Activated CD4-positive, alpha-beta memory T cell treated with anti-CD3 and anti-CD28 coated beads, Interleukin-2, amount 10 ng/mL, durations not matched to agents 7 days and 5 days (primary cell): ENCODE measurements at regions not wholly inside any gene's neighbourhood (a gene's known extent, or its start where the extent isn't known, plus 50 kb on each side); places are given as distances from the start of the nearest gene placed in this dataset.
"Not testable (repeated sequence)": the region's sequence is repeated elsewhere in the genome, so short reads cannot be mapped to it uniquely, and the experiment has no call there.

Source experiments
- CTCF ChIA-PET: fragments of 350-600 bp; sonication (Branson Sonifier 250); formaldehyde crosslinking; loops from one replicate; lab custom pipeline; 2021; ENCODE audit warnings: antibody characterized with exemption, inconsistent platforms; lab: Charles Lee
- POLR2A ChIA-PET: fragments of 350-600 bp; sonication (Branson Sonifier 250); formaldehyde crosslinking; loops from one replicate; lab custom pipeline; 2021; ENCODE audit warnings: antibody characterized with exemption; lab: Charles Lee
- DNase-seq: peaks from one replicate; pipeline ENCODE4 v3.0.0-alpha.2; 2020
- H3K27ac Mint-ChIP-seq: one replicate; pipeline ENCODE4 v1.8.0; 2021; ENCODE audit warnings: mild to moderate bottlenecking, mixed read lengths
- H3K27me3 Mint-ChIP-seq: one replicate; pipeline ENCODE4 v1.8.0; 2021; ENCODE audit warnings: mixed read lengths
- H3K36me3 Mint-ChIP-seq: one replicate; pipeline ENCODE4 v1.8.0; 2021; ENCODE audit warnings: low read depth, mixed read lengths
- H3K4me1 Mint-ChIP-seq: one replicate; pipeline ENCODE4 v1.8.0; 2021; ENCODE audit warnings: mixed read lengths
- H3K4me3 Mint-ChIP-seq: one replicate; pipeline ENCODE4 v1.8.0; 2021; ENCODE audit warnings: mild to moderate bottlenecking, mixed read lengths
- H3K9me3 Mint-ChIP-seq: one replicate; pipeline ENCODE4 v1.8.0; 2021; ENCODE audit warnings: mixed read lengths

DNA sequence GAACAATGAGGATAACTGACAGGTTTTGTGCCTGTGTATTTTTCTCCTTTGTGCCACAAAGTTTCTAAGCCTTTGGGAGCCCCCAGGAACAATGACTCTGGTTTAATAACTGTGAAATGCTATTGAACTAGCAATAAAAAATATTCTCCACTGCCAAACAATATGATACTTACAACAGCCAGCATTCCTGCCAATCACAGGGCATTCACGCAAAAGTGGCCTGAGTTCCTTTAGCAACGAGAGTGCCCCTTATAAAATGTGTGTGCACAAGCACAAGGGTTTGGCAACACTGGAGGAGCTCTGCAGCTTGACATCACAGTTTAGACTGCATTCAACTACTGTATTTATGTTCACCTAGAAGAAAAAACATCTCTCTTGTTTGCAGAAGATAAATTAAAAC lies 412.9 kb upstream of the NFE2L3 start:
- DNase-seq: no peak
- Mint-ChIP-seq H3K27ac (no peak overlapping the region), H3K4me3 (no peak overlapping the region), H3K4me1 (no peaks in the 10 kb centered on the region), H3K9me3 (no peaks in the 10 kb centered on the region), H3K27me3 (peaks cover 3% of the 10 kb centered on the region), H3K36me3 (no peaks in the 10 kb centered on the region)
- CTCF ChIA-PET: no interaction called here
- POLR2A ChIA-PET: no interaction called here

DNA sequence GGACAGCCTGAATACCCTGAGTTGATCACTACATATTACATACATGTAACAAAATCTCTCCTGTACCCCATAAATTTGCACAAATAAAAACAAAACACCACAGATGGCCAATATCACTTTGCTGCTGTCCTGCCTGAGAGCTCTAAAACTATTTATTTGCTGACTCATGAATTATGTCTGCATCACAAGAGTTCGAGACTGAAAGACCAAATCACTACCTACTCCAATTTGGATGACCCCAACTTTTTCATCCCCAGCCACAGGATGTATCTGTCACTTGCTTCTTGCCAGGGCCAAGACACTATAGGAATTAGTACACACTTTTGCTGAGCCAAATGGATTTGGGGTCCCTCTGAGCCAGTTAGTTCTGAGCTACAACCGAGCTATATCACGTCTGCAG lies 409.7 kb upstream of the NFE2L3 start:
- Mint-ChIP-seq H3K27ac (no peak overlapping the region), H3K36me3 (no peaks in the 10 kb centered on the region), H3K4me1 (no peaks in the 10 kb centered on the region), H3K27me3 (peaks cover 3% of the 10 kb centered on the region), H3K9me3 (no peaks in the 10 kb centered on the region), H3K4me3 (no peak overlapping the region)
- DNase-seq: no peak
- ChIA-PET CTCF (no interaction called here), POLR2A (no interaction called here)

DNA sequence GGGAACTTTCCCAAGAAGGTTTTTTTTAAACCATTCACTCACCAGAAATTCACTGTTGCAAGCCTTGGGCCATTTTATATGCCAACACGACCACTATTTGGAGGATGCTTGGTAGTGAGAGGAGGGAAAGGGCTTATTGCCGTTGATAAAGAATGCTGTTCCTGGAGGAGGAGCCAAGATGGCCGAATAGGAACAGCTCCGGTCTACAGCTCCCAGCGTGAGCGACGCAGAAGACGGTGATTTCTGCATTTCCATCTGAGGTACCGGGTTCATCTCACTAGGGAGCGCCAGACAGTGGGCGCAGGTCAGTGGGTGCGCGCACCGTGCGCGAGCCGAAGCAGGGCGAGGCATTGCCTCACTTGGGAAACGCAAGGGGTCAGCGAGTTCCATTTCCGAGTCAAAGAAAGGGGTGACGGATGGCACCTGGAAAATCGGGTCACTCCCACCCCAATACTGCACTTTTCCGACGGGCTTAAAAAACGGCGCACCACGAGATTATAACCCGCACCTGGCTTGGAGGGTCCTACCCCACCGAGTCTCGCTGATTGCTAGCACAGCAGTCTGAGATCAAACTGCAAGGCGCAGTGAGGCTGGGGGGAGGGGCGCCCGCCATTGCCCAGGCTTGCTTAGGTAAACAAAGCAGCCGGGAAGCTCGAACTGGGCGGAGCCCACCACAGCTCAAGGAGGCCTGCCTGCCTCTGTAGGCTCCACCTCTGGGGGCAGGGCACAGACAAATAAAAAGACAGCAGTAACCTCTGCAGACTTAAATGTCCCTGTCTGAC lies 408.1 kb upstream of the NFE2L3 start:
- H3K9me3 Mint-ChIP-seq, H3K36me3 Mint-ChIP-seq, POLR2A ChIA-PET, H3K4me1 Mint-ChIP-seq, H3K4me3 Mint-ChIP-seq, DNase-seq, CTCF ChIA-PET, H3K27ac Mint-ChIP-seq, H3K27me3 Mint-ChIP-seq: not testable (repeated sequence)

DNA sequence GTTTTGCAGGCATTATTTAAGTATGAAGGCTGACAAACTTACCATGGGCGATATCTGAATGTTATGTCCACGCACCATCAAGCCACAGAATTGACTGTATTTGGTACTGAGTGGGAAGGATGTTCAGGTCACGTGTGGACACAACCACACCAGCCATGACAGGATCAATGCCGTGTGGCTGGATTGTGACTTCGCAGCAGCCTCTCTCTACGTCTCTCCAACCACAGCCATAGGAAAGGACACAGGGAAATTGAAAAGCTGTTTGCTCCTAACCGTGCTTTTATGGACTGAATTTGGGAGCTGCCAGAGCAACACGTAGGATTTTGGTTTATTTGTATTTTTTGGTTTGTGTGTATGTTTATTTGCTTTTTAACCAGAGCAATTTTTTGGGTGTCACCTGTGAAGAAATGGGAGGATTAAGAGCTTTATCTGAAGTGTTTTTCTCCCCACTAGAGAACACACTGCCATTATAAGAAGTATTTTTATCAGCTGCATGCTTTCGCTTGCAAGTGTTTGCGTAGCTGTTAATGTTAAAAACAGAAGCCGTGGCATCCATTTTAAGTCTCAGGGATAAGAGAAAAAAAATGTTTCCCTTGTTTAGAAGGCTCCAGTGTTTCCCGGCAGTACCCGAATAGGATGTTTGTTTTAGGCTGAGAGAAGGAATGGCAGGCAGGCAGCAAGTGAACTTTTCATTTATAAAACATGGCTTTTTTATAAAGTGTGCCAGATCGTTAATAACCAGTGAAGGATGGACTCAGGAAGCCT lies 401.1 kb upstream of the NFE2L3 start:
- Mint-ChIP-seq H3K36me3 (no peaks in the 10 kb centered on the region), H3K4me1 (no peaks in the 10 kb centered on the region), H3K4me3 (no peak overlapping the region), H3K27ac (no peak overlapping the region), H3K9me3 (no peaks in the 10 kb centered on the region), H3K27me3 (no peaks in the 10 kb centered on the region)
- ChIA-PET CTCF (no interaction called here), POLR2A (no interaction called here)
- no peak for DNase-seq

DNA sequence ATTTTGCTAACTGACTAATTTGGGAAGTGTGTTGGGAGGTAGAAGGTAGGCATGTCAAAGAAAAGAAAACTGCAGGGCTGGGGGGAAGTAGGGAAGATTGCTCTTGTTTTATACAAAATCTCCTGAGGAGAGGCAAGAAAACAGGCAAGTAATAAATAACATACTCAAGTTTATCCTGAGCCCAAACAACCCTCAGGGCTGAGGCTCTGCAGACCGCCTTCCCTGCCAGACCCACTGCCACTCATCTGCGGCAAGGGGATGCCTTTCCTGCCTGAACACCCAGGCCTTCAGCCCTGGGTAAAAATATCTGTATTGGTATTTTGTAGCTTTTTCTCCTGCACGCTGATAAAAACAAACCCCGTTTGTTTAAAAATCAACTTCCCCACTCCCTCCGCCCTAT lies 399.8 kb upstream of the NFE2L3 start:
- ChIA-PET CTCF (no interaction called here), POLR2A (no interaction called here)
- H3K36me3 Mint-ChIP-seq: no peaks in the 10 kb centered on the region
- H3K4me3 Mint-ChIP-seq: no peak overlapping the region
- H3K9me3 Mint-ChIP-seq: no peaks in the 10 kb centered on the region
- no peak for DNase-seq
- no peak overlapping the region for H3K27ac Mint-ChIP-seq
- H3K4me1 Mint-ChIP-seq: no peaks in the 10 kb centered on the region
- peaks cover 8% of the 10 kb centered on the region for H3K27me3 Mint-ChIP-seq

DNA sequence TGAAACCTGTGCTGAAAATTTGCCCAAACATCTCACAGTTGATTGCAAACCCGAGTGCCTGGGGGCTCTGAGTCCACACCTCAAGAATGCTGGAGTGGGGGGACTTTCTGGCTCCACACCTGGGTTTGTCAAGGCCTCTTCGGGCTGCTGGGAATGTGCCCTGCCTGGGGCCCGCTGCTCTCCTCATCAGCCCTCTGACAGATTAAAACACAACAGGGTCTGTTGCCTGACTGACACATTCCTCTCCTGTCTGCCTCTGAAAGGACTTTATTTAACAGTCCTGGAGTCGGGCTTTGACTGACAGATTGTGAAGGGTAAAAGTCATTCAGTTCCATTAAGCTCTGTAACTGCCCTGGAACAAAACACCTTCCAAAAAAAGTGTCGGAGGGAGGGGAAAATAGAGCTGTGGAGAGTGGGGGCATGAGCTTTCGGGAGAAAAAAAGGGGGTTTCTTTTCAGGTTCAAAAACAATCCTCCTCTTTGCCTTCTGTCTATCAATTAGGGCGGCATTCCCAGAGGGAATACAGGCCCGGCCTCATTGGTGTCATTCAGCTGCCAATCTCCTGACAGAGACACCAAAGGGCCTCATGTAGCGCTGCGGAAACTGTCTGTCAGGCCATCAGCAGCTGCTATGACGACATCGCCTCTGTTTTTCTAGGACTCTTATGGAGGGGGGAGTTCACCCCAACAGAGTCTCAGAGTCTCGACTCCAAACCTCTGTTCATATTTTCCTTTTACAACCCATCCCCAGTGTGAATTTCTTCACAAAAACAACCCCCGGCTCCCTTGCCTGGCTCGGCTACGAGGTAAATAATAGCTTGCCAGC lies 398.8 kb upstream of the NFE2L3 start:
- Mint-ChIP-seq H3K4me1 (no peaks in the 10 kb centered on the region), H3K9me3 (no peaks in the 10 kb centered on the region), H3K27ac (no peak overlapping the region), H3K4me3 (no peak overlapping the region), H3K27me3 (peaks cover 8% of the 10 kb centered on the region), H3K36me3 (no peaks in the 10 kb centered on the region)
- DNase-seq: no peak
- POLR2A ChIA-PET: no interaction called here
- CTCF ChIA-PET: no interaction called here

DNA sequence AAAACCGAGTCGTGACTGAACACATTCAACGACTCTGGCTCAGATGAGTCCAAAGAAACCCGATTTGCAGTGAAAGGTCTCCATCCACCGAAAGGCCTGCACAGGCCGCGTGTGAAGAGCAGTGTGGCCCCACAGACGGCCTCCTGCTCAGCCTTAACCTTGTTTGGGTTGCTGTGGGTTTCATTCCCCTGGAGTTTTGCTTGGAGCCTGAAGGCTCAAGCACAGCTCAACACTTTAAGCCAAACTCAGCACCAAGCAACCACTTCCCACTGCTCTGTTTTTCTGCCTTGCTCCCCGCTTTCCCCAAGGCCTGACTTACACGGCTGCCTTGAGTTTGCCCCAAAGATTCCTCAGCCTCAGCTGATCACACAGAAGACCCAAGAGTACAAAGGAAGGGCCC lies 398.2 kb upstream of the NFE2L3 start:
- Mint-ChIP-seq H3K27me3 (peaks cover 13% of the 10 kb centered on the region), H3K9me3 (no peaks in the 10 kb centered on the region), H3K4me1 (no peaks in the 10 kb centered on the region), H3K4me3 (no peak overlapping the region), H3K27ac (no peak overlapping the region), H3K36me3 (no peaks in the 10 kb centered on the region)
- DNase-seq: no peak
- POLR2A ChIA-PET: no interaction called here
- CTCF ChIA-PET: no interaction called here

DNA sequence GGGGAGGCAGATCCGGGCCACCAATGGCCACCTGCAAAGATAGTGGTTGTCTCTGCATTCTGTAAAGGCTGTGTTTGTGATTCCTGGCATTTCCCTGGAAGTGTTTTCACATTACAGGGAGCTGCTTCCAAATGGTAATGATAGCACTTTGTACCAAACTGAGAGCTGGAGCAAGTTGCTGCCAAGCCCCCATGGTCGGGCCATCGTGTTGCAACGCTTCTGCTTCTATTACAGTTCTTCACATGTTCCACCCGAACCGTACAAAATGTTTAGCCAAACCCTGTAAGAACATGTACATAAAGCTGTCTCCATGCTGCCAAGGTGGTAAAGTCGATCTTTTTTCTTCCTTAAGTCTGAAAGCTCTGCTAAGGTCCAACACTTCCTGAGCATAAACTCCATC lies 397.7 kb upstream of the NFE2L3 start:
- H3K4me1 Mint-ChIP-seq: no peaks in the 10 kb centered on the region
- H3K27me3 Mint-ChIP-seq: peaks cover 13% of the 10 kb centered on the region
- ChIA-PET POLR2A (no interaction called here), CTCF (no interaction called here)
- no peak for DNase-seq
- H3K27ac Mint-ChIP-seq: no peak overlapping the region
- no peak overlapping the region for H3K4me3 Mint-ChIP-seq
- no peaks in the 10 kb centered on the region for H3K36me3 Mint-ChIP-seq
- H3K9me3 Mint-ChIP-seq: no peaks in the 10 kb centered on the region

DNA sequence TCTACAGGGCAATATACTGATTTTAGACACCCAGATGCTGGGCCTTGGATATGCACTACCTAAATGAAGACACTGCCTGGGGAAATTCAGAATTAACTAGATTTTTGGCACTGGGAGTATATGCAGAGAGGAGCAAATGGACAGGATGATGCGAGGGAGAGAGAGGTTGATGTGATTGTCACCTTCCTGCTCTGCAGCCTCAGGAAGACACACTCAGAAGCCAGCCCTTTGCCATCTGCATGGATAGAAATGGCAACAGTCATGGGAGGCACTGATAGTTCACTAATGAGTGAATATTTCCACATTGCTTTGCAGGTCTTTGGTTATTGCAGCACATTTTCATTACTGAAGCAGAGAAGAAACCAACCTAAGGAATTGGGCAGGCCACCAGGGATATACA lies 397.2 kb upstream of the NFE2L3 start:
- no peaks in the 10 kb centered on the region for H3K4me1 Mint-ChIP-seq
- POLR2A ChIA-PET: no interaction called here
- H3K27me3 Mint-ChIP-seq: peaks cover 13% of the 10 kb centered on the region
- H3K4me3 Mint-ChIP-seq: no peak overlapping the region
- CTCF ChIA-PET: no interaction called here
- no peak overlapping the region for H3K27ac Mint-ChIP-seq
- no peak for DNase-seq
- H3K36me3 Mint-ChIP-seq: no peaks in the 10 kb centered on the region
- H3K9me3 Mint-ChIP-seq: no peaks in the 10 kb centered on the region

DNA sequence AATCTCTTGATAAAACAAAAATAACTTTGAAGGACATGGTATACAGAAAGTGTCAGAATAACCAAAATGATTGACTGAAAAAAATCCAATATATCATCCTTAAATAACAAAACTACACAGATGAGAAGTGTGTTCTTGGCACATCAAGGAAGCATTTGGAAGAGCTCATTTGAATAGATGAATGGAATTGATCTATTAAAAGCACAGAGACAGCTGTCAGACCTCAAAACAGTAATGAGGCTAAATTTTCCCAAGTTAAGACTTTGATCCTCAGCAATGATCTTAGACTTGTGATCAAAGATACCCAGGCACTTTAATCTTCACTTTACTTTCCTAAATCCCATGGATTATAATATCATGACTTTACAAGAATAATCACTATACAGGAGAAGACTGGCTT lies 395.4 kb upstream of the NFE2L3 start:
- POLR2A ChIA-PET: no interaction called here
- DNase-seq: no peak
- Mint-ChIP-seq H3K27me3 (peaks cover 13% of the 10 kb centered on the region), H3K4me1 (no peaks in the 10 kb centered on the region), H3K36me3 (no peaks in the 10 kb centered on the region), H3K27ac (no peak overlapping the region), H3K4me3 (no peak overlapping the region), H3K9me3 (no peaks in the 10 kb centered on the region)
- CTCF ChIA-PET: no interaction called here

DNA sequence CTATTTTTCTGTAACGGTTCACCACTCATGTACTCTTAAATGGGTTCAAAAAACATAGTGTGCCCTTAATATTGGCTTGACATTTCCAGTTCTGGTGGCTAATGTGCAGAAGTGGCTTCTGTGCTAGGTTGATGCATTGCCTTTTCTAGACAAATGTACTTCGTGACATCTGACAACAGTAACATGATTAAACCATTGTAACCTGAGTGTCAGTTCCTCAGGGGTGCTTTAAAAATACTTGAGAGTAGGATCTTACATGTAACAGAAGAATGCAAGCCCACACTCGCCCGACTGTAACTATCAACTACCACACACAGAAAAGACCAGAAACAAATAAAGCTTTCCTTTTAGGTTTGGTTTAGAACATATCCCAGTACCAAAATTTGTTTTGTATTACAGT lies 393.4 kb upstream of the NFE2L3 start:
- CTCF ChIA-PET: no interaction called here
- Mint-ChIP-seq H3K27me3 (peaks cover 13% of the 10 kb centered on the region), H3K36me3 (no peaks in the 10 kb centered on the region), H3K27ac (no peak overlapping the region), H3K9me3 (no peaks in the 10 kb centered on the region), H3K4me3 (no peak overlapping the region), H3K4me1 (no peaks in the 10 kb centered on the region)
- DNase-seq: no peak
- POLR2A ChIA-PET: no interaction called here

DNA sequence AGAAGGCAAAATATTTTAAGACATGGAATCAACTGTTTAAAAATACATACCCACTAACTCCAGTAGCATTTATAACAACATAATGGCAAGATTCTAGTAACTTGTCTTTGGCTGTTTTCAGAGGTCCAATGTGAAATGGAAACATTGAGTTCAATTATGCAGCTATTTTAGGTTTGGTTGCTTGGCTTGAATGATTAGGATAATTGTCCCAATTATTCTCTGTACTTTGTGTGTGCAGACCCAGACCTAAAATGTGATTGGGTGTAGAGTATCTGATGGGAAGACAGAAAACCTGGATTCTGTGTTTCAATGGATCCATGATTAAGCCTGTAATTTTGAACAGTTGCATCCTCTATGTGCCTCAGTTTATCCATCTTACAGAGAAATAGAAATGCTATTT lies 392.7 kb upstream of the NFE2L3 start:
- H3K27ac Mint-ChIP-seq: no peak overlapping the region
- ChIA-PET POLR2A (no interaction called here), CTCF (no interaction called here)
- H3K4me1 Mint-ChIP-seq: no peaks in the 10 kb centered on the region
- no peaks in the 10 kb centered on the region for H3K36me3 Mint-ChIP-seq
- no peak overlapping the region for H3K4me3 Mint-ChIP-seq
- DNase-seq: no peak
- no peaks in the 10 kb centered on the region for H3K9me3 Mint-ChIP-seq
- H3K27me3 Mint-ChIP-seq: peaks cover 13% of the 10 kb centered on the region

DNA sequence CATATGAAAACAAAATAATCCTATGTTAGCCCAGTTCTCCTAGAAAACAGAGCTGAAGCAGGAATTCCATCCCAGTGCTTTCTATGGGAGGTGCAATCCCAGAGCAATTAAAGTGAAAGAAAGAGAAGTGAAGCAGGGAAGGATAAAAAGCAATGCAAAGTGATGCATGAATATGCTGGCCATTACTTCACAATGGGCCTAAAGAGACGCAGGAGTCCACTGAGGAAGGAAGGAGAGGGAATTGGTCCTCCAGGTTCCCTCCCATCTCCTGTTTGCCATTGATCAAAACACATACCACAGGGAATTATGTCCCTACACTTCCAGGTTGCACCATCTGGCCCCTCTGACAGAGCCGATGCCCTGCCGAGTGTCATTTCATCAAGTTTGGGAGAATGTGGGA lies 392.2 kb upstream of the NFE2L3 start:
- no peaks in the 10 kb centered on the region for H3K36me3 Mint-ChIP-seq
- no peak for DNase-seq
- no peaks in the 10 kb centered on the region for H3K4me1 Mint-ChIP-seq
- ChIA-PET POLR2A (no interaction called here), CTCF (no interaction called here)
- no peak overlapping the region for H3K27ac Mint-ChIP-seq
- peaks cover 13% of the 10 kb centered on the region for H3K27me3 Mint-ChIP-seq
- H3K9me3 Mint-ChIP-seq: no peaks in the 10 kb centered on the region
- H3K4me3 Mint-ChIP-seq: no peak overlapping the region
